ENCODE measurements at regions not wholly inside any gene's neighbourhood (a gene's known extent, or its start where the extent isn't known, plus 50 kb on each side); places are given as distances from the start of the nearest gene placed in this dataset.

DNA sequence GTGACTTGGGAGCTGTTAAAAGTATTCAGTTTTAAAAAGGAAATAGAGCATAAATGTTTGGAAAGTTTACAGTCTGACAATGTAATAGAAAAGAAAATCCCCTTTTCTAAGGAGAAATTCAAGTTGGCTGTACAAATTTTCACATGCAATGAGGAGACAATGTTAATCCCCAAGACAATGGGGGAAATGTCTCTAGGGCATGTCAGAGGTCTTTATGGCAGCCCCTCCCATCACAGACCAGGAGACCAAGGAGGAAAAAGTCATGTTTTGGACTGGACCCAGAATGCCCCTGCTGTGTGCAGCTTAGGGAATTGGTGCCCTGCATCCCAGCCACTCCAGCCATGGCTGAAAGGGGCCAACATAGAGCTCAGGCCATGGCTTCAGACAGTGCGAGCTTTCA is 831.1 kb upstream of the ADGRL3 start:
- no peaks in the 10 kb centered on the region for H3K27me3 ChIP-seq (ENCODE audit: control insufficient read depth, insufficient read depth, low read length)
- no peaks in the 10 kb centered on the region for H3K4me1 ChIP-seq (ENCODE audit: control insufficient read depth in 2 of 3, insufficient read depth in 2 of 3, low read depth in 1 of 3, low read length in 3 of 3)
- FAIRE-seq (no peak), DNase-seq (no peak)
- no peak overlapping the region for H3K27ac ChIP-seq (ENCODE audit: low read depth in 2 of 2, low read length in 2 of 2)
- TF ChIP-seq CTCF (IDR thresholded peaks at IDR 0.05; ENCODE audit: borderline replicate concordance, extremely low read depth, insufficient read depth): no peak
- H3K36me3 ChIP-seq (ENCODE audit: control insufficient read depth in 2 of 3, insufficient read depth in 3 of 3, low read length in 3 of 3): no peaks in the 10 kb centered on the region
- H3K9ac ChIP-seq (ENCODE audit: low read length in 3 of 3): no peak overlapping the region
- intact Hi-C loops (cut with DNase I): no loop called here
- no peak overlapping the region for H3K4me3 ChIP-seq (ENCODE audit: low read length in 3 of 3)
- H3K9me3 ChIP-seq (ENCODE audit: control insufficient read depth in 2 of 3, insufficient read depth in 1 of 3, low read length in 3 of 3): no peaks in the 10 kb centered on the region

- no peaks in the 10 kb centered on the region for H3K9me3 ChIP-seq (ENCODE audit: control insufficient read depth in 2 of 3, insufficient read depth in 1 of 3, low read length in 3 of 3)
- no peaks in the 10 kb centered on the region for H3K36me3 ChIP-seq (ENCODE audit: control insufficient read depth in 2 of 3, insufficient read depth in 3 of 3, low read length in 3 of 3)
- FAIRE-seq: no peak
- H3K4me3 ChIP-seq (ENCODE audit: low read length in 3 of 3): no peak overlapping the region
- DNase-seq: no peak
- H3K9ac ChIP-seq (ENCODE audit: low read length in 3 of 3): no peak overlapping the region
- H3K4me1 ChIP-seq (ENCODE audit: control insufficient read depth in 2 of 3, insufficient read depth in 2 of 3, low read depth in 1 of 3, low read length in 3 of 3): no peaks in the 10 kb centered on the region
- H3K27ac ChIP-seq (ENCODE audit: low read depth in 2 of 2, low read length in 2 of 2): no peak overlapping the region
- intact Hi-C loops (cut with DNase I): no loop called here
- TF ChIP-seq CTCF (IDR thresholded peaks at IDR 0.05; ENCODE audit: borderline replicate concordance, extremely low read depth, insufficient read depth): no peak
- no peaks in the 10 kb centered on the region for H3K27me3 ChIP-seq (ENCODE audit: control insufficient read depth, insufficient read depth, low read length)
Measured at GRCh38 chr4:60378010-60378409, 822.1 kb upstream of the ADGRL3 start.

- TF ChIP-seq CTCF (IDR thresholded peaks at IDR 0.05; ENCODE audit: borderline replicate concordance, extremely low read depth, insufficient read depth): no peak
- intact Hi-C loops (cut with DNase I): no loop called here
- H3K4me1 ChIP-seq (ENCODE audit: control insufficient read depth in 2 of 3, insufficient read depth in 2 of 3, low read depth in 1 of 3, low read length in 3 of 3): no peaks in the 10 kb centered on the region
Measured at GRCh38 chr4:60384516-60384915, 815.6 kb upstream of the ADGRL3 start.

GRCh38 chr4:60389633-60390032 is 810.5 kb upstream of the ADGRL3 start:
- no peak for FAIRE-seq

More at GRCh38 chr4:60384516-60384915, 815.6 kb upstream of the ADGRL3 start:
- no peak for DNase-seq
- H3K9me3 ChIP-seq (ENCODE audit: control insufficient read depth in 2 of 3, insufficient read depth in 1 of 3, low read length in 3 of 3): no peaks in the 10 kb centered on the region
- H3K27me3 ChIP-seq (ENCODE audit: control insufficient read depth, insufficient read depth, low read length): no peaks in the 10 kb centered on the region
- H3K27ac ChIP-seq (ENCODE audit: low read depth in 2 of 2, low read length in 2 of 2): no peak overlapping the region
- H3K4me3 ChIP-seq (ENCODE audit: low read length in 3 of 3): no peak overlapping the region
- no peak for FAIRE-seq
- no peaks in the 10 kb centered on the region for H3K36me3 ChIP-seq (ENCODE audit: control insufficient read depth in 2 of 3, insufficient read depth in 3 of 3, low read length in 3 of 3)
- H3K9ac ChIP-seq (ENCODE audit: low read length in 3 of 3): no peak overlapping the region

More at GRCh38 chr4:60389633-60390032, 810.5 kb upstream of the ADGRL3 start:
- Histone ChIP-seq H3K27ac (ENCODE audit: low read depth in 2 of 2, low read length in 2 of 2) (no peak overlapping the region), H3K4me1 (ENCODE audit: control insufficient read depth in 2 of 3, insufficient read depth in 2 of 3, low read depth in 1 of 3, low read length in 3 of 3) (no peaks in the 10 kb centered on the region), H3K36me3 (ENCODE audit: control insufficient read depth in 2 of 3, insufficient read depth in 3 of 3, low read length in 3 of 3) (no peaks in the 10 kb centered on the region), H3K9ac (ENCODE audit: low read length in 3 of 3) (no peak overlapping the region), H3K9me3 (ENCODE audit: control insufficient read depth in 2 of 3, insufficient read depth in 1 of 3, low read length in 3 of 3) (no peaks in the 10 kb centered on the region), H3K27me3 (ENCODE audit: control insufficient read depth, insufficient read depth, low read length) (no peaks in the 10 kb centered on the region), H3K4me3 (ENCODE audit: low read length in 3 of 3) (no peak overlapping the region)
- intact Hi-C loops (cut with DNase I): no loop called here
- TF ChIP-seq CTCF (IDR thresholded peaks at IDR 0.05; ENCODE audit: borderline replicate concordance, extremely low read depth, insufficient read depth): no peak
- no peak for DNase-seq
